Dermis microvascular lymphatic vessel endothelial cell (primary cell): ENCODE measurements at regions not wholly inside any gene's neighbourhood (a gene's known extent, or its start where the extent isn't known, plus 50 kb on each side); places are given as distances from the start of the nearest gene placed in this dataset.

Experiments used
- DNase-seq, 2 donors: peaks; one replicate each; pipeline versions ENCODE4 v3.0.0 to v3.0.0-alpha.2; 2010; ENCODE audit warnings: low read depth in 2 of 2

- no peak for DNase-seq
Observed at GRCh38 chr2:217204358-217204757, 344.5 kb upstream of the TNP1 start.

- no peak for DNase-seq
Observed at GRCh38 chr2:217203086-217203485, 343.2 kb upstream of the TNP1 start.

GRCh38 chr2:217199255-217199630 is 339.4 kb upstream of the TNP1 start:
- DNase-seq: no peak

GRCh38 chr2:217195658-217196446 is 336.0 kb upstream of the TNP1 start:
- no peak for DNase-seq

GRCh38 chr2:217195016-217195415 is 335.2 kb upstream of the TNP1 start:
- no peak for DNase-seq

DNA sequence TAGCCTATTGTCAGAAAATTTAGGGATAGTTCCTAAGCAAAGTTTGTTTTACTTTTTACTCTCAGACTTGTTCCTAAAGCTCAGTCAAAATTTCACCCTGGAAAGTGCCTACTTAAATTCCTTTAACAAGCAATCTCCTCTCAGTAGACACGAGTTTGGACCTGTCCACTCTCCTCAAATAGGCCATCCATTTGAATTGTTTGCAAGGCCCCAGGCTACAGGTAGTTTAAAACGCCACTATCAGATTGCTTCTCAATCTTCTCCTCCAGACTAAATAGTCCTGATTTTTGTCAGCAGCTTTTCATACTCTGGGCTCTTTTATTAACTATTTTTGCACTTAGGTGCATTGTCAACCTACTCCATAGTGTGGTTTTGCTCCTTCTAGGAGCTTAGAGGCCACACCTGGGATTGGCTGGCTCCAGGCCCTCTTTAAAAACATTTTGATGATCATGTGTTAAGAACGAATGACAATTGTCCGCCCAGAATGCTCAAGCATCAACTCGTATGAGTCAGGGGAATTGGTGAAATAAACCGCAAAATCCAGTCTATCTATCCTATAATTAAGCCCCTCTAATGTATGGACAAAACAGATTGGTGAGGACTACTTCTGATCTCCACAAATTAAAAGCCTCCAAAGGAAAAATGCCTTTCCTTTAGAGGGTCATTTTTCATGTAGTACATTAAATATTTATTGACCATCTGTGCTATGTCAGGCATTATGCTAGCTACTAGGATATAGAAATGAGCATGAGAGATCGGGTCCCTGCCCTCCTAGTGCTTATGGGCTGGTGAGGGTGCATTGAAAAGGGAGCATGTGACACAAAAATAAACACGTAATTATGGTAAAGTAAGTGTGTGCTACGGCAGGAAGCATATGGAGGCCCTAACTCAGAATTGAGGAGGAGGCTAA is 333.8 kb upstream of the TNP1 start:
- no peak for DNase-seq

DNA sequence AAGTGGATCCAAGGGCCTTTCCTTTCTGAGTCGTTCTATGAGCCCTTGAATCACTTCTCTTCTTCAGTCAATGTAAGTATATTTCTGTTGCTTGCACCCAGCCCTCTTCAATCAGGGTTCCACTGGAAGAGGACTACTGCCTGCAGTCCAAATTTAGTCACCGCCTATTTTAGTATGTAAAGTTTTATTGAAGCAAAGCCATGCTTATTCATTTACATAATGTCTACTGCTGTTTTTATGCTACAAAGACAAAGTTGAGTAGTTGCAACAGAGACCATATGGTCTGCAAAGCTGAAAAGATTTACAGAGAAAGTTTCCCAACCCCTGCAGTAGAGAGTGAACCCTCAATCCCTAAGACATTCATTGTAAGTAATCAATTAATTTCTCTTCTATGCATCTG is 332.5 kb upstream of the TNP1 start:
- DNase-seq: no peak

DNA sequence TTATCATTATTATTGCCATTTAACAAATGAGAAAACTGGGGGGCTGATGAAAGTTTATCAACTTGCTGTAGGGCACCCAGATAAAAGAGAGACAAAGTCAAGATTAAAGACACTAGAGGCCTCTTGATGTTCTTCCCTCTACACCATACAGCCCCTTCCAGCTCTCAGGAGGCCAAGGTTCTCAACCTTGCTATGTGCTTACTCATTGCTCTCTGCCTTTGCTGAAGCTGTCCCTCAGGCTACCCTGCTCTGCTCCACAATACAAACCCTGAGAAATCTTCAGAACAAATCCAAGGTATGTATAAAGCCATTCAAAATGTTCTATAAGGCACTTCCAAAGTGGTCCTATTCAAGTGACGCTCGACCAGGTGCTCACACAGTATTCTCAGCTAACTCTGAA is 329.9 kb upstream of the TNP1 start:
- no peak for DNase-seq

DNA sequence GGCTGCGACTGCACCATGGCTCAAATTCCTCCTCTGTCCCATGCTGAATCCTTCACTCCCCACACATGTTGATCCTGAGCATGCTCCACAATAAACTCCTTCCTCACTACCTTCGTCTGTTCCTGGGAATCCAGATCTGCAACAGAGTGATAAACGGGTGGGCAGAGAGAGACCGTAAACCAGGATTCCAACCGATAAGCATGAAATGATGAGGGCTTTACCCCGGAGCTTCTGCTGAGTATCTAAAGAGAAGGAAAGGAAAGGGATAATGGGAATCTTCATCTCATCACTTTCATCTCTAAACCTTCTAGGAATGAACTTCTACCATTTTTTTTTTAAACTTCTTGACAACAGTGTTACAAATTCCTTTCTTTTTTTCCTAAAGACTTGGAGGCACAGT is 329.3 kb upstream of the TNP1 start:
- DNase-seq: no peak

DNA sequence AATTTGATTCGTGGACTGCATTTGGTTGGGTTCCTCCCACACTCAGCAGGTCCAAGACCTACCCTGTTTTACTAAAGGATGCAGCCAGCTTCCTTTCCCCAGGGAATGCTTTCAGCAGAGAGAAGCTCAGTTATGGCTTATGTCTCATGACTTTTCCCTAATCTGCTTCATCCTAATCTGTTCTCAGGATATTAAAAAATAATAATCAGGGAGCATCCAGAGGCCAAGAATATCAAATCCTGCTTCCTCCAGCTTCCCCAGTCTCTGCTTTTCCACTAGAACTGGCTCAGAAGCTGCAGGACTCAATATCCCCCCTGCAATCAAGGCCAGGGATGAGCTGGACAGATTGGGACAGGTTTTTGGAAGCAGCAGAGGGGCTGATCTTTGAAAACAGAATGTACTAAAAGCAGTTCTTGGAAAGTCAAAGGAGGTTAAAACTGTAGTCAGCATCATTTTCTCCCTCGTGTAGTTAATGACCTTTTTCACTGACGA is 326.9 kb upstream of the TNP1 start:
- DNase-seq: no peak

- no peak for DNase-seq
Observed at GRCh38 chr2:217186152-217186551, 326.3 kb upstream of the TNP1 start.

DNA sequence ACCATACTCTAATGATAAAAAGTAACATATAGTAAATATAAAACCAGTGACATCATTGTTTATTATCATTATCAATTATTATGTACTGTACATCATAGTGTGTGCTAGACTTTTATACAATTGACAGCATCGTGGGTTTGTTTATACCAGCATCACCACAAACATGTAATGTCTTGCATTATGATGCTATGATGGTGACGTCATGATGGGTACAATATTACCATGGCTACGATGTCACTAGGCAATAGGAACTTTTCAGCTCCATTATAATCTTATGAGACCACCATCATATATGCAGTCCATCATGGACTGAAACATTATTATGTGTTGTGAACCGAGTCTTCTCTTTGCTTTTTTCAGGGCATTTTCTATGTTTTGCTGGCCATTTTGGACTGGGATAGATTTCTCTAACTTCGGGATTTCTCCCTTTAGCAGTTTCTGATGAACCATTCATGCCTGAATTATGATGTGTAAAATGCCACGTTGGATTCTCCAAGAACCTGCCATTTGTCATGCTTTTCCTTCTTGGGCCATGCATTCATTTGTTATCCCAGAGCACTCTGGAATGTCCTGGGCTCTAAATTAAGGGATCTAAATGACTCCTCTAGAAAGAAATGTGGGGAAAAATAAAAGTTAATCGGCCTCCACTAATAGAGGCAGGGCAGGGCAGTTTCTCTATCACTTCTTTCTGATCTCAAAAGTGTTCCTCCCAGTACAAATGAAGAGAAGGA is 325.6 kb upstream of the TNP1 start:
- DNase-seq: no peak

DNA sequence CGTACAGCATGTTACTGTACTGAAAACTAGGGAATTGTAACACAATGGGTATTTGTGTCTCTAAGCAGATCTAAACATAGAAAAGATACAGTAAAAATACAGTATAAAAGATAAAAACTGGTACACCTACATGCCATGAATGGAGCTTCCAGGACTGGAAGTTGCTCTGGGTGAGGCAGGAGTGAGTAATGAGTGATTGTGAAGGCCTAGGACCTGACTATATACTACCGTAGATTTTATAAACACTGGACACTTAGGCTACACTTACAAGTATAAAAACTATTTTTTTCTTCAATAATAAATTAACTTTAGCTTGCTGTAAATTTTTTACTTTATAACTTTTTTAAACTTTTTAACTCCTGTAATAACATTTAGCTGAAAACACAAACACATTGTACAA is 324.4 kb upstream of the TNP1 start:
- DNase-seq: no peak

- DNase-seq: no peak
Observed at GRCh38 chr2:217183471-217183870, 323.6 kb upstream of the TNP1 start.

GRCh38 chr2:217182926-217183325 is 323.1 kb upstream of the TNP1 start:
- no peak for DNase-seq

GRCh38 chr2:217181512-217181911 is 321.6 kb upstream of the TNP1 start:
- no peak for DNase-seq

DNA sequence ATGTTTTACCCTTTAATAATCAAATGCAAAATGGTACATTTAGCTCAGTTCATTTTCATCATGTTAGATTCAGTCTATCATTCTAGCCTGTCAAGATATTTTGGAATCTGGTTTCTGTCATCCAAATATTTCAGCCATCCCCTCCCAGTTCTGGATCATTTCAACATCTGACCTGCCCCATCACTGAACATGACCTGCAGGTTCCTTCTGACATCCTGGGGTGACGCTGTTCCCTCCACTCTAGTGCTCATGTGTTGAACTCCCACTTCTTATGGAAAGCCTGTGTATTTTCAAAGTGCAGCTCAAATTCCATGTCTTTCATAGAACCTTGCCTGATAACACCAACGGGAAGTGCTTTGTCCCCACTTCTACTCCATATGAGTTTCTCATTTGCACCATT is 320.0 kb upstream of the TNP1 start:
- no peak for DNase-seq

DNA sequence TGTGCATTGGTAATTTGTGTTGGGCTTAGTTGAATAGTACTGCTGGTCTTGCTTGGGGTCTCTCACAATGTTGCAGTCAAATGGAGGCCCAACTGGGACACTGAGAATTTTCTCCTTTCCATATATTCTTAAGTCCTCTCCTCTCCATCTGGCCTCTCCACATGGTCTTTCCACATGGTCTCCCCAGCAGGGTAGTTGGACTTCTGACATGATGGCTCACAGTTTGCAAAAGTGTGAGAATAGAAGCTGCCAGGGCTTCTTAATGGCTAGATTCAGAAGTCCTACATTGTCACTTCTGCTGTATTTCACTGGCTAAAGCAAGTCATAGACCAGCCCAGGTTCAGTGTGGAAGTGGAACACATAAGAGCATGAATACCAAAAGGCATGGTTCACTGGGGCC is 318.5 kb upstream of the TNP1 start:
- no peak for DNase-seq

DNA sequence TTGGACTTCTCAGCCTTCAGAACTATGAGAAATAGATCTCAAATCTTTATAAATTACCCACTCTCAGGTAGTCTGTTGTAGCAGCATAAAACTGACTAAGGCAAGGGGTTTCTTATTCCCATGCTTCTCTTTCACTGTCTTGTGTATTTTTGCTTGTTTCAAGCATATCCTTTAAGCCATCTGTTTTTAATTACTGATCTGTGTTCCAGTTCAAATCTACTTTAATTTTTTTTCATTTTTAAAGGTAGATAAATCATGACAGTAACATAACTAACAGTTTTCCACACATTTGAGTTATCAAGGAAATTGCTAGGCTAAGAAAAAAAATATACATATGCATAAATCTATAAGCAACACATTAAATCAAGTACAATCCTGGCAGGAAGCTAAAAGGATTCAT is 317.9 kb upstream of the TNP1 start:
- DNase-seq: no peak

- DNase-seq: no peak
Observed at GRCh38 chr2:217171874-217172273, 312.0 kb upstream of the TNP1 start.

GRCh38 chr2:217168496-217168895 is 308.6 kb upstream of the TNP1 start:
- DNase-seq: no peak

GRCh38 chr2:217167531-217167930 is 307.7 kb upstream of the TNP1 start:
- DNase-seq: no peak
